MCF 10A (cell line): ENCODE measurements at regions not wholly inside any gene's neighbourhood (a gene's known extent, or its start where the extent isn't known, plus 50 kb on each side); places are given as distances from the start of the nearest gene placed in this dataset.

Source experiments
- BruUV-seq: library from RNA; stranded (reverse); fragments of 400-500 nt; replicated peaks from 2 replicates; lab custom pipeline; 2021; lab: Mats Ljungman, UMichigan
- CTCF ChIA-PET: fragments of 300-600 bp; sonication (Branson Sonifier 250); formaldehyde crosslinking; extraction: SDS; loops from one replicate; lab custom pipeline; 2021; ENCODE audit warnings: antibody characterized with exemption, inconsistent platforms; lab: Yijun Ruan, JAX
- POLR2A ChIA-PET: fragments of 300-600, 350-650 bp; sonication (Branson Sonifier 250); formaldehyde crosslinking; extraction: SDS; loops from one replicate; lab custom pipeline; 2020; ENCODE audit warnings: antibody characterized with exemption, inconsistent platforms; lab: Yijun Ruan, JAX
- DNase-seq: peaks from one replicate; pipeline ENCODE4 v3.0.0-alpha.2; 2018; ENCODE audit not compliant: unreplicated experiment
- H3K27ac Mint-ChIP-seq: one replicate; pipeline ENCODE4 v1.8.0; 2022; ENCODE audit warnings: mild to moderate bottlenecking, low read depth, mixed read lengths; ENCODE audit not compliant: unreplicated experiment
- H3K27me3 Mint-ChIP-seq: one replicate; pipeline ENCODE4 v1.8.0; 2022; ENCODE audit warnings: mixed read lengths; ENCODE audit not compliant: insufficient read depth, unreplicated experiment
- H3K36me3 Mint-ChIP-seq: one replicate; pipeline ENCODE4 v1.8.0; 2022; ENCODE audit warnings: mild to moderate bottlenecking, moderate library complexity, mixed read lengths; ENCODE audit not compliant: insufficient read depth, unreplicated experiment
- H3K4me1 Mint-ChIP-seq: one replicate; pipeline ENCODE4 v1.8.0; 2022; ENCODE audit warnings: mixed read lengths; ENCODE audit not compliant: insufficient read depth, unreplicated experiment
- H3K4me3 Mint-ChIP-seq: one replicate; pipeline ENCODE4 v1.8.0; 2022; ENCODE audit warnings: mild to moderate bottlenecking, moderate library complexity, mixed read lengths; ENCODE audit not compliant: unreplicated experiment
- H3K9me3 Mint-ChIP-seq: one replicate; pipeline ENCODE4 v1.8.0; 2022; ENCODE audit warnings: mixed read lengths; ENCODE audit not compliant: unreplicated experiment
- CTCF ChIP-seq: fragments of 200-600 bp; IDR thresholded peaks from one replicate; pipeline ENCODE4 v1.8.0; 2022; ENCODE audit warnings: antibody characterized with exemption, mild to moderate bottlenecking; ENCODE audit not compliant: unreplicated experiment
- intact Hi-C: fragments of 100-400 bp; cut with micrococcal nuclease; formaldehyde crosslinking; loops from 2 replicates; pipeline ENCODE4 v1.14.1; 2022

- ChIA-PET POLR2A (no interaction called here), CTCF (interaction anchor here (0.7 kb wide), 1 partner anchor 1694 kb away, joined by 3 read pairs; no protein-coding TSS in a partner anchor)
- no TSS peak for BruUV-seq
- intact Hi-C loops: no loop called here
- Mint-ChIP-seq H3K9me3 (no peaks in the 10 kb centered on the region), H3K27me3 (no peaks in the 10 kb centered on the region), H3K4me3 (no peak overlapping the region), H3K4me1 (no peaks in the 10 kb centered on the region), H3K27ac (no peak overlapping the region), H3K36me3 (no peaks in the 10 kb centered on the region)
- DNase-seq: no peak
- no peak for TF ChIP-seq CTCF
These were observed 257.9 kb downstream of the RASEF start for GRCh38 chr9:82805027-82805426.

DNA sequence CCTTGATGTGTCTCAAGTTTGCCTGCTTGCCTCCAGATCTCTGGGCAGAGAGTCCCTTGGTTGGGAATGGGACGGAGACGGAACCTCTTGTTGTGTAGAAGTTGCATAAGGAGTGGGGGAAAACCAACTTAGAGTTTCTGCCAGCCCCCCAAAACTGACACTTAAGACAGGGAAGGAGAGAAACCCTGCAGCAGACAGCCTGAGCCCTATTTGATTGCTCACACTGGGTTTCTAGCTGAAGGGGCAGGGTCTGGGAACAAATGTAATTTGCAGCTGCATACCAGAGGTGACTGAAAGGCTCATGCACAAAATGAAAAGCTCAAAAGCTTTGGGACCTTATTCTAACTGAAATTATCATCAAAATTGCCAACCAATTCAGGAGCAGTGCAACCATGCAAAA lies 254.5 kb downstream of the RASEF start:
- Mint-ChIP-seq H3K27me3 (no peaks in the 10 kb centered on the region), H3K36me3 (no peaks in the 10 kb centered on the region), H3K4me3 (no peak overlapping the region), H3K4me1 (no peaks in the 10 kb centered on the region), H3K9me3 (no peaks in the 10 kb centered on the region), H3K27ac (no peak overlapping the region)
- CTCF ChIA-PET: interaction anchor here (0.6 kb wide), 1 partner anchor 491 kb away, joined by 3 read pairs; no protein-coding TSS in a partner anchor
- DNase-seq: no peak
- no TSS peak for BruUV-seq
- POLR2A ChIA-PET: no interaction called here
- no peak for TF ChIP-seq CTCF
- intact Hi-C loops: no loop called here

DNA sequence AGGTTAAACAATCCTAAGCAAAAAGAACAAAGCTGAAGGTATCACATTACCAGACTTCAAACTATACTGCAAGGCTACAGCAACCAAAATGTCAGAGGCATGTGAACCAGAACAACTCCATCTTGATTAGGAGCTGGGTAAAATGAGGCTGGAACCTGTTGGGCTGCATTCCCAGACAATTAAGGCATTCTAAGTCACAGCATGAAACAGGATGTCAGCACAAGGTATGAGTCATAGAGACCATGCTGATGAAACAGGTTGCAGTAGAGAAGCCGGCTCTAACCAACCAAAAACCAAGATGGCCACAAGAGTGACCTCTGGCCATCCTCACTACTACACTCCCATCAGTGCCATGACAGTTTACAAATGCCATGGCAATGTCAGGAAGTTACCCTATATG lies 252.0 kb downstream of the RASEF start:
- Mint-ChIP-seq H3K27me3 (no peaks in the 10 kb centered on the region), H3K36me3 (no peaks in the 10 kb centered on the region), H3K27ac (no peak overlapping the region), H3K4me1 (no peaks in the 10 kb centered on the region), H3K9me3 (no peaks in the 10 kb centered on the region), H3K4me3 (no peak overlapping the region)
- CTCF ChIA-PET: no interaction called here
- no peak for TF ChIP-seq CTCF
- POLR2A ChIA-PET: no interaction called here
- BruUV-seq: no TSS peak
- peak; percentile 60 for DNase-seq
- intact Hi-C loops: no loop called here

DNA sequence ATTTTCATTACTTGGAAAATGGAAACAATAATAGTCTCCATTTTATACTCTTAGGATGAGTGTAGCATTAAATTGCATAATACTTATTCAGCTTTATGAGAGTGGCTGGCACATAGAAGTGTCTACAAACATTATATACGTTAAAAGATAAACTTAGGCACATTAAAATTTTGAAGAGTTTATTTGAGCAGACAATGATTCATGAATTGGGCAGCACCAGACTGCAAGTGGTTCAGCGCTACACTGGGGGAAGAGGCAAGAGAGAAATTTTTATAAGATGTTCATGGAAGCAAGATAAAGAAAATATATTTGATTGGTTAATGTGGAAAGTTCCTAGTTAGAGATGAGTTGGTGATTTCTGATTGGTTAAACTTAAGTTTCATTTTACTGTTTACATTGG lies 243.7 kb downstream of the RASEF start:
- Mint-ChIP-seq H3K4me3 (no peak overlapping the region), H3K27me3 (no peaks in the 10 kb centered on the region), H3K9me3 (no peaks in the 10 kb centered on the region), H3K27ac (no peak overlapping the region), H3K4me1 (no peaks in the 10 kb centered on the region), H3K36me3 (peaks cover 6% of the 10 kb centered on the region)
- POLR2A ChIA-PET: no interaction called here
- CTCF ChIA-PET: no interaction called here
- intact Hi-C loops: no loop called here
- no TSS peak for BruUV-seq
- TF ChIP-seq CTCF: no peak
- DNase-seq: no peak
